Stimulated activated CD4-positive, alpha-beta T cell treated with anti-CD3 and anti-CD28 coated beads, Interleukin-15, amount 100 ng/mL, for 1 hour (primary cell): ENCODE measurements at regions not wholly inside any gene's neighbourhood (a gene's known extent, or its start where the extent isn't known, plus 50 kb on each side); places are given as distances from the start of the nearest gene placed in this dataset.
"Not testable (repeated sequence)": the region's sequence is repeated elsewhere in the genome, so short reads cannot be mapped to it uniquely, and the experiment has no call there.

Source experiments
- DNase-seq, 2 donors: peaks; one replicate each; pipeline ENCODE4 v3.0.0-alpha.2; 2020; ENCODE audit warnings: low read depth in 1 of 2, low spot score in 1 of 2

GRCh38 chr2:83014462-83014861, 1444.6 kb downstream of the SUCLG1 start:
- no peak for DNase-seq

- DNase-seq = no peak
Observed at GRCh38 chr2:83006961-83007360, 1452.1 kb downstream of the SUCLG1 start.

- DNase-seq = no peak
Observed at GRCh38 chr2:83003555-83003954, 1455.5 kb downstream of the SUCLG1 start.

- no peak for DNase-seq
Observed at GRCh38 chr2:83002706-83003105, 1456.4 kb downstream of the SUCLG1 start.

- no peak for DNase-seq
Observed at GRCh38 chr2:82998781-82999180, 1460.3 kb downstream of the SUCLG1 start.

- no peak for DNase-seq
Observed at GRCh38 chr2:82996217-82996616, 1462.9 kb downstream of the SUCLG1 start.

- no peak for DNase-seq
Observed at GRCh38 chr2:82994151-82994550, 1464.9 kb downstream of the SUCLG1 start.

- no peak for DNase-seq
Observed at GRCh38 chr2:82993609-82994008, 1465.5 kb downstream of the SUCLG1 start.

- DNase-seq = no peak
Observed at GRCh38 chr2:82992968-82993367, 1466.1 kb downstream of the SUCLG1 start.

GRCh38 chr2:82987706-82988105, 1471.4 kb downstream of the SUCLG1 start:
- DNase-seq = not testable (repeated sequence)

- DNase-seq = no peak
Observed at GRCh38 chr2:82986899-82987298, 1472.2 kb downstream of the SUCLG1 start.

GRCh38 chr2:82985572-82986197, 1473.4 kb downstream of the SUCLG1 start:
- no peak for DNase-seq

- no peak for DNase-seq
Observed at GRCh38 chr2:82968358-82968757, 1490.7 kb downstream of the SUCLG1 start.

- no peak for DNase-seq
Observed at GRCh38 chr2:82964341-82964740, 1494.7 kb downstream of the SUCLG1 start.

GRCh38 chr2:82959727-82960126, 1499.4 kb downstream of the SUCLG1 start:
- no peak for DNase-seq

- DNase-seq = no peak
Observed at GRCh38 chr2:82954868-82955267, 1504.2 kb downstream of the SUCLG1 start.

- DNase-seq = no peak
Observed at GRCh38 chr2:82939211-82939610, 1519.9 kb downstream of the SUCLG1 start.

GRCh38 chr2:82938321-82938845, 1520.7 kb downstream of the SUCLG1 start:
- DNase-seq = not testable (repeated sequence)

- no peak for DNase-seq
Observed at GRCh38 chr2:82913566-82913965, 1545.5 kb downstream of the SUCLG1 start.

- DNase-seq = no peak
Observed at GRCh38 chr2:82896117-82896516, 1563.0 kb downstream of the SUCLG1 start.

GRCh38 chr2:82893190-82893589, 1565.9 kb downstream of the SUCLG1 start:
- no peak for DNase-seq

GRCh38 chr2:82879803-82880202, 1579.3 kb downstream of the SUCLG1 start:
- DNase-seq = no peak

GRCh38 chr2:82875858-82876257, 1583.2 kb downstream of the SUCLG1 start:
- DNase-seq = no peak
